ENCODE measurements at regions not wholly inside any gene's neighbourhood (a gene's known extent, or its start where the extent isn't known, plus 50 kb on each side); places are given as distances from the start of the nearest gene placed in this dataset.

DNA sequence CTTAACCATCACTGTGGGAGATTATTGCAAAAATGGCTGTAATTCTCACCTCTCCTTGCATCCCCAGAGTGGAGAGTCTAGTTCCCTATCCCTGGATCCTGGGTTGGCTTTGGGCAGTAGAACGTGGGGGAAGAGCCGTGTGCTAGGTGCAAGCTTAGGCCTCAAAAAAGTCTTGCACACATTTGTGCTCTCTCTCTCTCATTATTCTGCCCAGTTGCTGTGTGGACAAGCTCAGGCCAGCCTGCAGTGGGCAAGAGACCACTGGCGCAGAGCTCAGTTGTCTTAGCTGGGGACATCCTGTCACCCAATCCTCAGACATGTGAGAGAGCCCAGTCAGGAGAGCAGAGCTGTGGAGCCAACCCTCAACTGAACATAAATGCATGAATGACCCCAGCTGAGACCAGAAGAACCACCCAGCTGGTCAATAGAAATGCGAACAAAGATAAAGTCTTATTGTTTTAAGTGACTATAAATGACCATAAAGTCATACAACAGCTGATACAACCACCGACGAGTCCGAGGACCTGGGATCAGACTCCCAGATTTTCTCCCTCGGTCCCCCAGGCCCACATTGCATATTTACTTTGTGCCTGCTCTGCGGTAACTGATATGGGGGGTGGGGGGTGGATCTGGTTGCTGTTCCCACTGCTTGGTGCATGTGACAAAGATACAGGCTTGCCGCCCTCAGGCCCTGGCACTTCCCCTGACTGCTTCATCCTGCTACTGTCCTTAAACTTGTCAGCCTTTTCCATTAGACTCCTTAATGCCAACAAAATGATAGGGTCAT lies 166.4 kb upstream of the MVB12B start:
- Histone ChIP-seq H3K4me3 (replicated peaks in 1 of 3; ENCODE audit: insufficient read depth in 1 of 3, low read depth in 1 of 3, low read length in 3 of 3) (no peak overlapping the region), H4K20me1 (replicated peaks; ENCODE audit: control insufficient read depth, extremely low read depth, insufficient read depth, low read length) (no peaks in the 10 kb centered on the region), H3K4me1 (ENCODE audit: control insufficient read depth, extremely low read depth, insufficient read depth, low read length) (no peaks in the 10 kb centered on the region), H3K9ac (replicated peaks; ENCODE audit: extremely low read depth, insufficient read depth, low read length) (no peak overlapping the region), H3K9me3 (replicated peaks; ENCODE audit: control insufficient read depth, insufficient read depth, low read length) (no peaks in the 10 kb centered on the region), H2AFZ (ENCODE audit: low read depth, low read length) (no peak overlapping the region), H3K36me3 (ENCODE audit: control insufficient read depth in 2 of 2, extremely low read depth in 1 of 2, insufficient read depth in 2 of 2, low read length in 2 of 2) (no peaks in the 10 kb centered on the region), H3K9me1 (replicated peaks; ENCODE audit: control insufficient read depth, extremely low read depth, insufficient read depth, low read length) (no peaks in the 10 kb centered on the region), H3K79me2 (ENCODE audit: control insufficient read depth, insufficient read depth, low read length) (no peaks in the 10 kb centered on the region), H3K4me2 (ENCODE audit: insufficient read depth, low read length) (no peak overlapping the region), H3K27ac (ENCODE audit: insufficient read depth, low read depth, low read length) (no peak overlapping the region), H3K27me3 (ENCODE audit: control insufficient read depth in 2 of 2, insufficient read depth in 2 of 2, low read length in 2 of 2) (peaks cover 0 to 2% of the 10 kb centered on the region in 2 experiments)
- BruUV-seq (replicated peaks): no TSS peak
- DNase-seq (ENCODE audit: low read depth, low spot score) (no peak), FAIRE-seq (no peak)
- TF ChIP-seq GATA2 (IDR thresholded peaks at IDR 0.05; ENCODE audit: insufficient read depth, insufficient read length, low read depth, low read length) (no peak), FOS (IDR thresholded peaks at IDR 0.05; ENCODE audit: borderline replicate concordance, insufficient read depth, low read length) (no peak), MAX (IDR thresholded peaks at IDR 0.05; ENCODE audit: insufficient read depth, insufficient read length) (no peak), POLR2A (IDR thresholded peaks at IDR 0.05; ENCODE audit: low read depth, low read length) (no peak), MYC (IDR thresholded peaks at IDR 0.05; ENCODE audit: low read depth, low read length) (no peak), EZH2 (IDR thresholded peaks at IDR 0.05; ENCODE audit: borderline replicate concordance, low read depth, low read length, severe bottlenecking) (no peak), JUN (IDR thresholded peaks at IDR 0.05; ENCODE audit: borderline replicate concordance, insufficient read depth, insufficient read length, low read depth) (no peak)
- CTCF ChIA-PET: interaction anchor here (0.9 to 1.0 kb wide), 2 partner anchors 10 to 338 kb away, joined by 3 read pairs; no protein-coding TSS in a partner anchor
- POLR2A ChIA-PET: no interaction called here
- dilution Hi-C loops (cut with MboI; ENCODE audit: extremely low pct_ligation_motif_present, low sequenced_read_pairs) (no loop called here), intact Hi-C loops (cut with micrococcal nuclease) (no loop called here)

GRCh38 chr9:126160854-126161329 lies 165.7 kb upstream of the MVB12B start:
- H3K79me2 ChIP-seq (ENCODE audit: control insufficient read depth, insufficient read depth, low read length): no peaks in the 10 kb centered on the region
- H3K9ac ChIP-seq (replicated peaks; ENCODE audit: extremely low read depth, insufficient read depth, low read length): no peak overlapping the region
- CTCF ChIA-PET: interaction anchor here (1.0 kb wide), 1 partner anchor 10 kb away, joined by 3 read pairs; no protein-coding TSS in a partner anchor
- DNase-seq (ENCODE audit: low read depth, low spot score): no peak
- no peaks in the 10 kb centered on the region for H3K9me3 ChIP-seq (replicated peaks; ENCODE audit: control insufficient read depth, insufficient read depth, low read length)
- no TSS peak for BruUV-seq (replicated peaks)
- H3K4me1 ChIP-seq (ENCODE audit: control insufficient read depth, extremely low read depth, insufficient read depth, low read length): no peaks in the 10 kb centered on the region
- no peaks in the 10 kb centered on the region for H3K36me3 ChIP-seq (ENCODE audit: control insufficient read depth in 2 of 2, extremely low read depth in 1 of 2, insufficient read depth in 2 of 2, low read length in 2 of 2)
- no peak for FAIRE-seq
- no peak for TF ChIP-seq POLR2A (IDR thresholded peaks at IDR 0.05; ENCODE audit: low read depth, low read length)
- TF ChIP-seq JUN (IDR thresholded peaks at IDR 0.05; ENCODE audit: borderline replicate concordance, insufficient read depth, insufficient read length, low read depth): no peak
- no peak for TF ChIP-seq FOS (IDR thresholded peaks at IDR 0.05; ENCODE audit: borderline replicate concordance, insufficient read depth, low read length)
- no peak for TF ChIP-seq POLR2AphosphoS5 (IDR thresholded peaks at IDR 0.05; ENCODE audit: insufficient read depth, low read depth, low read length)
- no peak for TF ChIP-seq GATA2 (IDR thresholded peaks at IDR 0.05; ENCODE audit: insufficient read depth, insufficient read length, low read depth, low read length)
- TF ChIP-seq MAX (IDR thresholded peaks at IDR 0.05; ENCODE audit: insufficient read depth, insufficient read length): no peak
- TF ChIP-seq MYC (IDR thresholded peaks at IDR 0.05; ENCODE audit: low read depth, low read length): no peak
- TF ChIP-seq, protein P1, sequence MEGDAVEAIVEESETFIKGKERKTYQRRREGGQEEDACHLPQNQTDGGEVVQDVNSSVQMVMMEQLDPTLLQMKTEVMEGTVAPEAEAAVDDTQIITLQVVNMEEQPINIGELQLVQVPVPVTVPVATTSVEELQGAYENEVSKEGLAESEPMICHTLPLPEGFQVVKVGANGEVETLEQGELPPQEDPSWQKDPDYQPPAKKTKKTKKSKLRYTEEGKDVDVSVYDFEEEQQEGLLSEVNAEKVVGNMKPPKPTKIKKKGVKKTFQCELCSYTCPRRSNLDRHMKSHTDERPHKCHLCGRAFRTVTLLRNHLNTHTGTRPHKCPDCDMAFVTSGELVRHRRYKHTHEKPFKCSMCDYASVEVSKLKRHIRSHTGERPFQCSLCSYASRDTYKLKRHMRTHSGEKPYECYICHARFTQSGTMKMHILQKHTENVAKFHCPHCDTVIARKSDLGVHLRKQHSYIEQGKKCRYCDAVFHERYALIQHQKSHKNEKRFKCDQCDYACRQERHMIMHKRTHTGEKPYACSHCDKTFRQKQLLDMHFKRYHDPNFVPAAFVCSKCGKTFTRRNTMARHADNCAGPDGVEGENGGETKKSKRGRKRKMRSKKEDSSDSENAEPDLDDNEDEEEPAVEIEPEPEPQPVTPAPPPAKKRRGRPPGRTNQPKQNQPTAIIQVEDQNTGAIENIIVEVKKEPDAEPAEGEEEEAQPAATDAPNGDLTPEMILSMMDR (IDR thresholded peaks at IDR 0.05; ENCODE audit: extremely low read depth in 1 of 2, insufficient read depth in 1 of 2, low read depth in 1 of 2, low read length in 2 of 2): no peak
- TF ChIP-seq EZH2 (IDR thresholded peaks at IDR 0.05; ENCODE audit: borderline replicate concordance, low read depth, low read length, severe bottlenecking): no peak
- no peaks in the 10 kb centered on the region for H3K9me1 ChIP-seq (replicated peaks; ENCODE audit: control insufficient read depth, extremely low read depth, insufficient read depth, low read length)
- peaks cover 0 to 2% of the 10 kb centered on the region in 2 experiments for H3K27me3 ChIP-seq (ENCODE audit: control insufficient read depth in 2 of 2, insufficient read depth in 2 of 2, low read length in 2 of 2)
- intact Hi-C loops (cut with micrococcal nuclease): no loop called here
- H4K20me1 ChIP-seq (replicated peaks; ENCODE audit: control insufficient read depth, extremely low read depth, insufficient read depth, low read length): no peaks in the 10 kb centered on the region
- no peak overlapping the region for H3K27ac ChIP-seq (ENCODE audit: insufficient read depth, low read depth, low read length)
- POLR2A ChIA-PET: no interaction called here
- no peak overlapping the region for H3K4me2 ChIP-seq (ENCODE audit: insufficient read depth, low read length)
- no peak overlapping the region for H3K4me3 ChIP-seq (replicated peaks in 1 of 3; ENCODE audit: insufficient read depth in 1 of 3, low read depth in 1 of 3, low read length in 3 of 3)
- no peak overlapping the region for H2AFZ ChIP-seq (ENCODE audit: low read depth, low read length)
- dilution Hi-C loops (cut with MboI; ENCODE audit: extremely low pct_ligation_motif_present, low sequenced_read_pairs): no loop called here

Data from endothelial cell of umbilical vein (primary cell).